ENCODE measurements at regions not wholly inside any gene's neighbourhood (a gene's known extent, or its start where the extent isn't known, plus 50 kb on each side); places are given as distances from the start of the nearest gene placed in this dataset.

DNA sequence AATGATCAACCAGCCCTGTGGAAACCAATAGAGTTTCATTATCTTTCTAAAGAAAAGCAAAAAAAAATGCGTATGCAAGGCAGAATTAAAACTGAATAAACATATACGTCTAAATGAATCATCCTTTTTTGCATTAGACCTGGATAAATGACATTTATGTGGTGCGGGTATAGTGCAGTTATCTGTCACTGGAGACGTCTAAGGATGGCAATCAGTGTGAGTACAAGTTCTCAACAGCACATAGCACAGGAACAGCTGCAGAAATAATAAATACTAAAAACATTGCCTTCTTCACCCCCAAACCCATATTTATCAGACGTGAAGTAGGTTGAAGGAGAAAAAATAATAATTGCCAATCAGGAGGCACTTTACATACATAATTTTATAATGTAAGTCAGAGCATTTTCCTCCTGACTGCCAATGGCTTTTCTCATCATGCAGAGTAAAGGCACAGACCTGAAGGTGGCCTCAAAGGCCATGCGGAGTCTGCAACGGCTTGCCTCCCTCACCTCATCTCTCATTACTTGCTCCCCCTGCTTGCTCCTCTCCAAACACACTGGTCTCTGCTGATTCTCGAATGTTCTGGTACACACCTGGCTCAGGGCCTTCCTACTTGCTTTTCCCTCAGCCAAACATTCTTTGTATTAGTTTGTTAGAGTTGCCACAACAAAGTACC is 574.7 kb upstream of the PLXNA2 start:
- ChIA-PET POLR2A (no interaction called here), CTCF (no interaction called here)
- TF ChIP-seq BHLHE40 (IDR thresholded peaks at IDR 0.05; ENCODE audit: borderline replicate concordance) (no peak), SP1 (IDR thresholded peaks at IDR 0.05) (no peak), CTBP1 (IDR thresholded peaks at IDR 0.05; ENCODE audit: borderline replicate concordance) (no peak), FOXM1 (IDR thresholded peaks at IDR 0.05; ENCODE audit: borderline replicate concordance) (no peak), NFRKB (IDR thresholded peaks at IDR 0.05) (no peak), SUZ12 (IDR thresholded peaks at IDR 0.05) (no peak), ZNF384 (IDR thresholded peaks at IDR 0.05) (no peak), FOXK2 (IDR thresholded peaks at IDR 0.05) (no peak), ELF4 (IDR thresholded peaks at IDR 0.05) (no peak)
- TF ChIP-seq, protein P1, sequence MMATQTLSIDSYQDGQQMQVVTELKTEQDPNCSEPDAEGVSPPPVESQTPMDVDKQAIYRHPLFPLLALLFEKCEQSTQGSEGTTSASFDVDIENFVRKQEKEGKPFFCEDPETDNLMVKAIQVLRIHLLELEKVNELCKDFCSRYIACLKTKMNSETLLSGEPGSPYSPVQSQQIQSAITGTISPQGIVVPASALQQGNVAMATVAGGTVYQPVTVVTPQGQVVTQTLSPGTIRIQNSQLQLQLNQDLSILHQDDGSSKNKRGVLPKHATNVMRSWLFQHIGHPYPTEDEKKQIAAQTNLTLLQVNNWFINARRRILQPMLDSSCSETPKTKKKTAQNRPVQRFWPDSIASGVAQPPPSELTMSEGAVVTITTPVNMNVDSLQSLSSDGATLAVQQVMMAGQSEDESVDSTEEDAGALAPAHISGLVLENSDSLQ (IDR thresholded peaks at IDR 0.05): no peak
- no peak for DNase-seq (ENCODE audit: extremely low spot score)

- DNase-seq (ENCODE audit: extremely low spot score): no peak
- ChIA-PET POLR2A (no interaction called here), CTCF (no interaction called here)
- TF ChIP-seq ZNF384 (IDR thresholded peaks at IDR 0.05) (no peak), ELF4 (IDR thresholded peaks at IDR 0.05) (no peak), HDGF (IDR thresholded peaks at IDR 0.05; ENCODE audit: borderline replicate concordance) (no peak), FOXK2 (IDR thresholded peaks at IDR 0.05) (no peak), SP1 (IDR thresholded peaks at IDR 0.05) (no peak), NFRKB (IDR thresholded peaks at IDR 0.05) (no peak), BHLHE40 (IDR thresholded peaks at IDR 0.05; ENCODE audit: borderline replicate concordance) (no peak), L3MBTL2 (conservative IDR thresholded peaks at IDR 0.05) (no peak)
Measured at GRCh38 chr1:208820580-208821212, 576.5 kb upstream of the PLXNA2 start.

- DNase-seq (ENCODE audit: extremely low spot score): no peak
- POLR2A ChIA-PET: no interaction called here
- CTCF ChIA-PET: no interaction called here
- TF ChIP-seq ELF4 (IDR thresholded peaks at IDR 0.05) (no peak), CTBP1 (IDR thresholded peaks at IDR 0.05; ENCODE audit: borderline replicate concordance) (no peak), SUZ12 (IDR thresholded peaks at IDR 0.05) (no peak), FOXA1 (IDR thresholded peaks at IDR 0.05) (no peak), ZNF384 (IDR thresholded peaks at IDR 0.05) (no peak), HDGF (IDR thresholded peaks at IDR 0.05; ENCODE audit: borderline replicate concordance) (no peak), L3MBTL2 (conservative IDR thresholded peaks at IDR 0.05) (no peak), BHLHE40 (IDR thresholded peaks at IDR 0.05; ENCODE audit: borderline replicate concordance) (no peak), ARNT (IDR thresholded peaks at IDR 0.05) (no peak), NFRKB (IDR thresholded peaks at IDR 0.05) (no peak)
- TF ChIP-seq, protein P1 (IDR thresholded peaks at IDR 0.05): no peak
Measured at GRCh38 chr1:208821939-208822338, 577.8 kb upstream of the PLXNA2 start.

GRCh38 chr1:208825300-208825699 is 581.1 kb upstream of the PLXNA2 start:
- TF ChIP-seq ZNF384 (IDR thresholded peaks at IDR 0.05) (no peak), HDGF (IDR thresholded peaks at IDR 0.05; ENCODE audit: borderline replicate concordance) (no peak), SUZ12 (IDR thresholded peaks at IDR 0.05) (no peak), SP1 (IDR thresholded peaks at IDR 0.05) (no peak), FOXK2 (IDR thresholded peaks at IDR 0.05) (no peak), ARNT (IDR thresholded peaks at IDR 0.05) (no peak), CTBP1 (IDR thresholded peaks at IDR 0.05; ENCODE audit: borderline replicate concordance) (no peak), BHLHE40 (IDR thresholded peaks at IDR 0.05; ENCODE audit: borderline replicate concordance) (no peak), ELF4 (IDR thresholded peaks at IDR 0.05) (no peak), LEF1 (IDR thresholded peaks at IDR 0.05; ENCODE audit: borderline replicate concordance) (no peak), TARDBP (IDR thresholded peaks at IDR 0.05) (no peak), NFRKB (IDR thresholded peaks at IDR 0.05) (no peak)
- TF ChIP-seq, protein P1 (IDR thresholded peaks at IDR 0.05): no peak
- ChIA-PET POLR2A (no interaction called here), CTCF (no interaction called here)
- no peak for DNase-seq (ENCODE audit: extremely low spot score)

- CTCF ChIA-PET: no interaction called here
- POLR2A ChIA-PET: no interaction called here
- no peak for DNase-seq (ENCODE audit: extremely low spot score)
- TF ChIP-seq TARDBP (IDR thresholded peaks at IDR 0.05) (no peak), FOXA1 (IDR thresholded peaks at IDR 0.05) (no peak)
Measured at GRCh38 chr1:208829595-208829994, 585.4 kb upstream of the PLXNA2 start.

DNA sequence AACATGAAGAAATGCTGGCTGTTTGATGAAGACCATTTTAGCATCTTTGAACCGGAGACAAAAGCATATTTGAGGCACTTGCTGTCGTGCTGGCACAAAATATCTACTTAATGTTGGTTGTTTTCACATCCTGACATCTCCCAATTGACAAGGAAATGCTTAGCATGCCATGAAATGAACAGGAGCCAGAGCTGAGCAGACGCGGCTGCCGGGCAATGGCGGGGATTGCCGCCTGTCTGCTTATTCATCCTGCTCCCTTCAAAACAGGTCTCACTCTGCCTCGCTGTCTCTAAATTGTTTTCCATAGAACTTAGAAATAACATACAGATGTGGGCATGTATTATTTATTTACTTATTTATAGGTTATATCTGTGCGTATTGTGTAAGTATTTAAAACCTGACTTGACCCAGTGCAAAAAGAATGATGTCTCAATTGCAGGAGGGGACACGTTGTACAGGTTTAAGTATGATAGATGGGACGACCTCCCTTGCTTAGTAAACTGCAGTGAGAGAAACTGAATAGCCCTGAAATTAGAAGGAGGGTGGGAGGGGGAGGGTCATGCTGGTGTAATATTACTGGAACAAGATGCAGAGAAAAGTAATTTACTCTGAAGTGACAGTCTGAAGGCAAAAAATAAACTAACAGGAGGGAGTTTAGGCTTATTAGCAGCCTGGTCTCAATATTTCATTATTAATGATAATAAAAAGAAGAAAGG is 590.4 kb upstream of the PLXNA2 start:
- CTCF ChIA-PET: no interaction called here
- POLR2A ChIA-PET: no interaction called here
- no peak for DNase-seq (ENCODE audit: extremely low spot score)
- TF ChIP-seq SUZ12 (IDR thresholded peaks at IDR 0.05) (no peak), HDGF (IDR thresholded peaks at IDR 0.05; ENCODE audit: borderline replicate concordance) (no peak), CTBP1 (IDR thresholded peaks at IDR 0.05; ENCODE audit: borderline replicate concordance) (no peak), LEF1 (IDR thresholded peaks at IDR 0.05; ENCODE audit: borderline replicate concordance) (no peak), ARNT (IDR thresholded peaks at IDR 0.05) (no peak), NFRKB (IDR thresholded peaks at IDR 0.05) (no peak)
- TF ChIP-seq, protein P1 (IDR thresholded peaks at IDR 0.05): no peak
